Ureter (tissue), 1 donor: ENCODE measurements at regions not wholly inside any gene's neighbourhood (a gene's known extent, or its start where the extent isn't known, plus 50 kb on each side); places are given as distances from the start of the nearest gene placed in this dataset.
"Not testable (repeated sequence)": the region's sequence is repeated elsewhere in the genome, so short reads cannot be mapped to it uniquely, and the experiment has no call there.

Source experiments
- DNase-seq: peaks from one replicate; pipeline ENCODE4 v3.0.0-alpha.2; 2020; ENCODE audit warnings: low spot score
- donor health status: DM: yes; HTN: yes; CAD: no.

DNA sequence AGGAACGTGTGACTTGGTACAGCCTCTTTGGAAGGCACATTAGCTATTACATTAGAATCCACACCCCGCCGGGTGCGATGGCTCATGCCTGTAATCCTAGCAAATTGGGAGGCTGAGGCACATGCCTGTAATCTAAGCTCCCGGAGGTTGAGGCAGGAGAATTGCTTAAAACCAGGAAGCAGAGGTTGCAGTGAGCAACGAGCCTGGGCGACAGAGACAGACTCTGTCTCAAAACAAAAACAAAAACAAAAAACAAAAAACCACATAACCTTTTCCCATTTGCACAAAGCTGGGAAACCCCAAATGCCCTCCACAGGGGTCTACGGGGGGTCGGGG lies 82.7 kb upstream of the METTL9 start:
- not testable (repeated sequence) for DNase-seq

- not testable (repeated sequence) for DNase-seq
Measured at GRCh38 chr16:21517263-21517662, 82.1 kb upstream of the METTL9 start.

DNA sequence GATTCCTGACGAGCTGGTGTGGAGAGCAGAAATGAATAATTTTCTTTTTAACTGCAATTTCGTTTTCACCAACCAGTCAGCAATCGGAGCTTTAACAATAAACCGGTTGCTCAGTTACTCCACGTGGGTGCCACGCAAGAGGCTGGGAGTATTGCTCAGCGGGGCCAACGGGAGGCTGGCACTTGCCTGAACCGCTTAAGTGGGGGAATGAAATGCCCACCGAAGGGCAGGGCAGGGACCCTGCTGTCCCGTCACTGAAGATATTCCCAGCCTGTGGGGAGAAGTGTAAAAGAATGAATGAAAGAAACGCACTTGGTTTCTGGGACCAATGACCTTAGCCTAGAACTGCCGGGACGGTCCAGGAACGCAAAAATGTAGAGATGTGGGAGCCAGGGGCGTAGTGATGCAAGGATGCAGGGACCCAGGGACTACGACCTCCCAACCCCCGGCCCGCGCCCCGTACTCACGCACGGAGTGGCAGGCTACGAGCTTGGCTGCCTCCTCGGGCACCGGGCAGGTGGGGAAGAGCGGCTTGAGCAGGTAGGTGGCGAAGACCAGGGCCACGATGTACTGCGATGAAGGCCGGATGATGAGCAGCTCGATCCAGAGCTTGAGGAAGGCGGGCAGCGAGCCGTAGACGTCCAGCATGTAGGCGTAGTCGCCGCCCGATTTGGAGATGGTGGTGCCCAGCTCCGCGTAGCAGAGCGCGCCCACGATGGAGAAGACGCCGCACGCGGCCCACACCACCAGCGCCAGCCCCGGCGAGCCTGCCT lies 79.8 kb upstream of the METTL9 start:
- DNase-seq: not testable (repeated sequence)

- DNase-seq: peak; percentile 98
Measured at GRCh38 chr16:21520134-21521047, 79.0 kb upstream of the METTL9 start.

- not testable (repeated sequence) for DNase-seq
Measured at GRCh38 chr16:21521048-21521389, 78.4 kb upstream of the METTL9 start.

- not testable (repeated sequence) for DNase-seq
Measured at GRCh38 chr16:21521390-21522143, 77.8 kb upstream of the METTL9 start.

DNA sequence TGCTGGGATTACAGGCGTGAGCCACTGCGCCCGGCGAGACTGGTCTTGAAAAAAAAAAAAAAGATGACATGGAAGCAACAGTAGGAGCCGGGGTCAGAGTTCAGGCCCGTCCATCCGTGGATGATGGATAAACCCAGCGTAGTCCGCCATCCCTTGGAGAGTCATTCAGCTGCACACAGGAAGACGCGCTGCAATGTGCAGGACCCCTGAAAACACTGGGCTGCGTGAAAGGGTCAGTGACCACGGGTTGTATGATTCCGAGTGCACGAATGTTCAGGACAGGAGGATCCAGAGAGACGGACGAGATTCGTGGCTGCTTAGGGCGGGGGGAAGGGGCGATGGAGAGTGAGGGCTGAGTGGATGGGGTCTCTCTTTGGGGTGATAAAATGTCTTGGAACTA lies 76.5 kb upstream of the METTL9 start:
- DNase-seq: not testable (repeated sequence)

GRCh38 chr16:21523411-21524067 lies 75.8 kb upstream of the METTL9 start:
- no peak for DNase-seq

GRCh38 chr16:21524068-21524751 lies 75.2 kb upstream of the METTL9 start:
- DNase-seq: no peak

- DNase-seq: not testable (repeated sequence)
Measured at GRCh38 chr16:21524752-21525028, 74.7 kb upstream of the METTL9 start.

- not testable (repeated sequence) for DNase-seq
Measured at GRCh38 chr16:21525029-21525895, 74.1 kb upstream of the METTL9 start.

- DNase-seq: not testable (repeated sequence)
Measured at GRCh38 chr16:21525956-21526922, 73.1 kb upstream of the METTL9 start.

DNA sequence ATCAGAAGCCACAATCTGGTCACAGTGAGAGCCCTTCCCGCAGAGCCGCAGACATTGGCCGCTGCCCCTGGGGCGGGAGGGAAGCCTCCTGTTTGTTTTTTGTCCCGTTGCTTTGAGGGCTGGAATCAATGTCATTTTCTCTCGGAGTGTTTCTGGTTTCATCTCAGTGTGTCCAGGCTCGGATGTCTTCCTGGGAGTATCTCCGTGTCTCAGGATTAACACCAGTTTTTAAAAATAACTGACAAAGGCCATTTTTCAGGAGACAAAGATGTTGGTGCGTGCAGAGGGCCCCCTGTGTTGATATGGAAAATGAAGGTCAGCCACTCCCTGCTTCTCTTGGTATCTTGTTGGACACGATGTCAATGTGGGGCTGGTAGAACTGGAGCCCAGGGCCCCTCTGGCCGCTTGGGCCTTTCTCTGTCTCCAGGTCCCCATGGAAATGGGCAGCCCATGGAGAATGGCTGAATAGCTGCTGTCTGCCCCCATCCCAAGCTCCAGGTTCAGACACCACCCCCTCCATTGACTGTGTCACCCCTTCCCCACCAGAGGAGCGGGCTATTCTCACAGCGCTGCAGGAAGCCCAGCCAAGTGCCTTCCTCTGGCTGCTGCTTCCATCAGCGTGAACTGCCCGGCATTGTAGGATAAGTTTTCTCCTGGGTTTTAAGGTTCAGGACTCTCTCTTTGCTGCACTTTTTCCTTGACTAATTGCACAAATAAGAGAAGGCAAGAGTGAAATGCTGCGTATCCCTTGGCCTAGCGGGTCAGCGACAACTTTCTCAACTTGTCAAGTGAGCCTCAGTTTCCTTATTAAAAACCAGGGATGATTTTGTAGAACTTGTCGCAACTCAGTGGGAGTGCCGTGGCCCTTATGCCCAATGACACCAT lies 72.2 kb upstream of the METTL9 start:
- DNase-seq: no peak

- not testable (repeated sequence) for DNase-seq
Measured at GRCh38 chr16:21529060-21529658, 70.2 kb upstream of the METTL9 start.

GRCh38 chr16:21530729-21531383 lies 68.5 kb upstream of the METTL9 start:
- not testable (repeated sequence) for DNase-seq

DNA sequence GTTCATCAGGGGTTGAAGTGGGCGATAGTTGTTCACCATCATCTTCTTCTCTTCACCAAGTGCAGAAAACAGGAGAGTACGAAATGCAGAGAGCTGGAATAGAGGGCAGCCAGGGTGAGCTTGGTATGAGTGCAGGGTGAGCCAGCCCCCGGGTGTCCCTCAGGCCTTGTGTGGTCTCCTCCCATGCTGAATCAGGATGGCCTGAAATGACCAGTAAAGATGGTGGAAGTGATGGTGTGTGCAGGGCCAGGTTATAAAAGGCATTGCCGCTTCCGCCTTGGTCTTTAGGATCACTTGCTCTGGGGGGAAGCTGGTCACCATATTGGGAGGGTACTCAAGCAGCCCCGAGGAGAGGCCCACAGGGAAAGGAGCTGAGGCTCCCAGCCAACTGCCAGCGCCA lies 66.4 kb upstream of the METTL9 start:
- not testable (repeated sequence) for DNase-seq

- DNase-seq: not testable (repeated sequence)
Measured at GRCh38 chr16:21533474-21533873, 65.9 kb upstream of the METTL9 start.
